BE2C (cell line): ENCODE measurements at regions not wholly inside any gene's neighbourhood (a gene's known extent, or its start where the extent isn't known, plus 50 kb on each side); places are given as distances from the start of the nearest gene placed in this dataset.

Experiments
- DNase-seq: peaks from one replicate; pipeline ENCODE4 v3.0.0-alpha.2; 2020
- H3K27me3 ChIP-seq: fragments of 250-450 bp; sonication (Bioruptor Pico); 2 replicates; pipeline ENCODE4 v1.5.1; 2020; ENCODE audit warnings: mild to moderate bottlenecking
- H3K36me3 ChIP-seq: fragments of 250-450 bp; sonication (Bioruptor Pico); 2 replicates; pipeline ENCODE4 v1.5.1; 2020; ENCODE audit warnings: mild to moderate bottlenecking
- H3K4me1 ChIP-seq: fragments of 250-450 bp; sonication (Bioruptor Pico); 2 replicates; pipeline ENCODE4 v1.5.1; 2020
- H3K4me3 ChIP-seq: 2 replicates; pipeline ENCODE4 v1.5.1; 2011; ENCODE audit warnings: low read depth, low read length
- H3K9me3 ChIP-seq: fragments of 250-450 bp; sonication (Bioruptor Pico); 2 replicates; pipeline ENCODE4 v1.5.1; 2020
- TF ChIP-seq, protein P1 (sequence below): IDR thresholded peaks from 2 replicates; pipeline ENCODE4 v1.5.1; 2012; ENCODE audit warnings: mild to moderate bottlenecking, low read depth, low read length

DNA sequence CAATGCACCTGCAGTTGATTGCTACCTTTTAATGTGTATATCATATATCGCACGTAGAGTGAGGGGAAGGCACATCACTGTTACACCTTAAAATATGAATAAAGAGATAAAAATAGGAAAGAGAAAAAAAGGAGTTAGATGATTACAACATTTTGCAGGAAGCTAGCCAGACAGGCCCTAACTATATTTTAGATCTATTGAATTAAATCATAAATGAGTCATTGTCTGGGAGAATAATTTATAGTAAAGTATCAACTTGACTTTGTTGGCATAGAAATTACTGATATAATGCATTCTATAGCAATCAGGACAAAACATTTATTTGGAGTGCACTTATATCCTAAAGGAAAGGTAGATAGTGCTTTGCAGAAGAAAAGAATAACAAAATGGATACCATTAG, 384.9 kb upstream of the NXPH2 start:
- Histone ChIP-seq H3K9me3 (no peaks in the 10 kb centered on the region), H3K36me3 (no peaks in the 10 kb centered on the region), H3K4me3 (no peak overlapping the region), H3K27me3 (no peaks in the 10 kb centered on the region), H3K4me1 (no peaks in the 10 kb centered on the region; the same call in 1 of the 2 replicates)
- TF ChIP-seq, protein P1, sequence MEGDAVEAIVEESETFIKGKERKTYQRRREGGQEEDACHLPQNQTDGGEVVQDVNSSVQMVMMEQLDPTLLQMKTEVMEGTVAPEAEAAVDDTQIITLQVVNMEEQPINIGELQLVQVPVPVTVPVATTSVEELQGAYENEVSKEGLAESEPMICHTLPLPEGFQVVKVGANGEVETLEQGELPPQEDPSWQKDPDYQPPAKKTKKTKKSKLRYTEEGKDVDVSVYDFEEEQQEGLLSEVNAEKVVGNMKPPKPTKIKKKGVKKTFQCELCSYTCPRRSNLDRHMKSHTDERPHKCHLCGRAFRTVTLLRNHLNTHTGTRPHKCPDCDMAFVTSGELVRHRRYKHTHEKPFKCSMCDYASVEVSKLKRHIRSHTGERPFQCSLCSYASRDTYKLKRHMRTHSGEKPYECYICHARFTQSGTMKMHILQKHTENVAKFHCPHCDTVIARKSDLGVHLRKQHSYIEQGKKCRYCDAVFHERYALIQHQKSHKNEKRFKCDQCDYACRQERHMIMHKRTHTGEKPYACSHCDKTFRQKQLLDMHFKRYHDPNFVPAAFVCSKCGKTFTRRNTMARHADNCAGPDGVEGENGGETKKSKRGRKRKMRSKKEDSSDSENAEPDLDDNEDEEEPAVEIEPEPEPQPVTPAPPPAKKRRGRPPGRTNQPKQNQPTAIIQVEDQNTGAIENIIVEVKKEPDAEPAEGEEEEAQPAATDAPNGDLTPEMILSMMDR: no peak
- no peak for DNase-seq

DNA sequence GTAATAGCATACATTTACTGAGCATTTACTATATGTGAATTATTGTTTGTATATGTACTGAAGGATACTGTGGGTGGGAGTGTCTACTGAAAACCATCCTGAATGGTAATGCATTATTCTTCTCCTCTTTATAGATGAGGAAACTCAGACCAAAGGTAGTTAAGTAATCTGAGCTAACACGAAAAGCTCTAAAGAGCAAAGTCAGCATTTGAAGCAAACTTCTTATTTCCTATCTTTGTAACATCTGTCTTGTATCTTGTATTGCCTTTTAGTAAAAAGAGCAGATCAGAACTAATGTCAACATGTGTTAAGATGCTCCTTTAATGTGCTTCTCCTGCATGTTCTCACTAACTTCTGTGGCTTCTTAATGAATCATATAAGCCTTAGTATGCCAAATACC, 382.8 kb upstream of the NXPH2 start:
- TF ChIP-seq, protein P1: no peak
- H3K36me3 ChIP-seq: no peaks in the 10 kb centered on the region
- DNase-seq: no peak
- no peaks in the 10 kb centered on the region for H3K4me1 ChIP-seq
- H3K9me3 ChIP-seq: no peaks in the 10 kb centered on the region
- H3K27me3 ChIP-seq: no peaks in the 10 kb centered on the region
- no peak overlapping the region for H3K4me3 ChIP-seq

DNA sequence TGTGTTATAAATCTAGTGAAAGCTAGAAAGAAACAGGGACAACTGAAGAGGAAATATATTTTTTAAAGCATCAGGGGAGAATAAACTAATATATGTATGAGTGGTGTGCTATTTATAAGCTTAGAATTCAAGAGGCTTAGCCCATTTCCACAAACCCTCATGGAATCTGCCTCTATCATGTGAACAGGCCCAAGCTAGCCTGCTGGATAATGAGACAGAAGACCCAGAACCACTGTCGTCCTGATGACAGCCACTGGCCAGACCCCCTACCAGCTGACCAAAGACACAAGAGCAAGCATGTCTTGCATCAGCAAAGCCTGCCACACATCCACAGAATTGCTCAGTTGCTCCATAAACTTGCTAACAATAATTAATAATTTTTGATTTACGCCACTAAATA, 382.3 kb upstream of the NXPH2 start:
- H3K4me3 ChIP-seq: no peak overlapping the region
- TF ChIP-seq, protein P1: no peak
- DNase-seq: no peak
- H3K36me3 ChIP-seq: no peaks in the 10 kb centered on the region
- H3K9me3 ChIP-seq: no peaks in the 10 kb centered on the region
- no peaks in the 10 kb centered on the region for H3K4me1 ChIP-seq
- H3K27me3 ChIP-seq: no peaks in the 10 kb centered on the region

DNA sequence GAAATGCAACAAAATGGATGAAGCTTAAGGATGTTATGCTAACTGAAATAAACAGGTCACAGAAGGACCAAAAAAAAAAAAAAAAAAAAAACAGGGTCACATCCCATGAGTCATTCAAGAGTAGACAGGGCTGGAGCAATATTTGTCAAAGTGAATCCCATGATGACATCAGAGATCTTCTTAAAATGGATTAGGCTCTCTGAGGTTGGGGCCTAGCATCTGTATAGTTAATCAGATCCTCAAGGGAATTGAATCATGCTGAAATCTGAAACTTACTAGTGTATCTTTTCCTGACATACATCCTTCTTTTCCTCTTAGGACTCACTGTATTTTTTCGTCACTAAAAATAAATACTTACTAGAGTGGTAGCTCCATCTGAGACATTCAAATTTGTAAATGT, 380.6 kb upstream of the NXPH2 start:
- Histone ChIP-seq H3K4me3 (no peak overlapping the region), H3K9me3 (no peaks in the 10 kb centered on the region), H3K4me1 (no peaks in the 10 kb centered on the region), H3K36me3 (no peaks in the 10 kb centered on the region), H3K27me3 (no peaks in the 10 kb centered on the region)
- TF ChIP-seq, protein P1: no peak
- DNase-seq: no peak

DNA sequence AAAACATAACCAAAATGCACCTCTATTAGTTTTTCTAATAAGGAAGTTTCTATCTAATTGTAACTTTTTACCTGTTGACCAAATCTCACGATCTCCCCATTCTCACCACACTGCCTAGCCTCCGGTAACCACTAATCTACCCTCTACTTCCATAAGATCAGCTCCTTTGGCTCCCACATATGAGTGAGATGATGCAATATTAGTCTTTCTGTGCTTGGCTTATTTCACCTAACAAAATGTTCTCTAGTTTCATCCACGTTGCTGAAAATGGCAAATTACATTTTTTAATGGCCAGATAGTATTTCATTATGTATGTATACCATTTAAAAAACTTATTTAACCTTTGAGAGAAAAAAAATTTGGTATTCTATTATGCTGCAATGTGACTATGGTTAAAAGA, 379.0 kb upstream of the NXPH2 start:
- Histone ChIP-seq H3K27me3 (no peaks in the 10 kb centered on the region), H3K4me1 (no peaks in the 10 kb centered on the region), H3K36me3 (no peaks in the 10 kb centered on the region), H3K4me3 (no peak overlapping the region), H3K9me3 (no peaks in the 10 kb centered on the region)
- TF ChIP-seq, protein P1: no peak
- DNase-seq: no peak

DNA sequence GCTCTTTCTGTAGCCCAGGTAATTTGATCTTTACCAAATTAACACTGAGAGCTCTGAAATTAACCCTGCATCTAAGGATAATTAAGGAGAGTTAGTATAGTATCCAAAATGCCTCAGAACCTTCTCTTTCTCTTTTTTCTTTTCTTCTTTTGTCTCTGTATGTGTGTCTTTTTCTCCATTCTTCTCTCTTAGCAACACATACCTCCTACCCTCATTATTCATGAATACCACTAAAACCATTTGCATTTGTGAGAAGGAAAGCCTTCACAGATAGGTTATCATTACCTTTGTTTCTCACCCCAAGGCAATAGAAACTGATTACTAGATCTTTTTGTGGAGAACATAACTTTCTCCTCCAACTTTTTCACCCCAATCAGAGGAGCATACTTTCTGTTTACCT, 376.5 kb upstream of the NXPH2 start:
- DNase-seq: no peak
- Histone ChIP-seq H3K36me3 (no peaks in the 10 kb centered on the region), H3K27me3 (no peaks in the 10 kb centered on the region)

More for the DNA sequence above, 376.5 kb upstream of the NXPH2 start:
- Histone ChIP-seq H3K4me1 (no peaks in the 10 kb centered on the region), H3K4me3 (no peak overlapping the region), H3K9me3 (no peaks in the 10 kb centered on the region)
- TF ChIP-seq, protein P1: no peak
